HG02973 (cell line): ENCODE measurements at regions not wholly inside any gene's neighbourhood (a gene's known extent, or its start where the extent isn't known, plus 50 kb on each side); places are given as distances from the start of the nearest gene placed in this dataset.

Experiments used
- ATAC-seq: cut with Tn5 transposase; IDR thresholded peaks from one replicate; pipeline ENCODE4 v1.9.1; 2021; ENCODE audit warnings: moderate library complexity; ENCODE audit not compliant: unreplicated experiment

GRCh38 chr4:11271263-11271662 is 157.4 kb downstream of the HS3ST1 start:
- ATAC-seq: no peak

- no peak for ATAC-seq
Observed at GRCh38 chr4:11268149-11268548, 160.5 kb downstream of the HS3ST1 start.

GRCh38 chr4:11264841-11265240 is 163.9 kb downstream of the HS3ST1 start:
- ATAC-seq: no peak

- ATAC-seq: no peak
Observed at GRCh38 chr4:11264346-11264745, 164.3 kb downstream of the HS3ST1 start.

GRCh38 chr4:11263208-11263607 is 165.5 kb downstream of the HS3ST1 start:
- no peak for ATAC-seq

- no peak for ATAC-seq
Observed at GRCh38 chr4:11261066-11261850, 167.4 kb downstream of the HS3ST1 start.

- ATAC-seq: no peak
Observed at GRCh38 chr4:11259837-11260236, 168.9 kb downstream of the HS3ST1 start.

- ATAC-seq: no peak
Observed at GRCh38 chr4:11252149-11252548, 176.5 kb downstream of the HS3ST1 start.

- ATAC-seq: no peak
Observed at GRCh38 chr4:11250510-11250909, 178.2 kb downstream of the HS3ST1 start.

- no peak for ATAC-seq
Observed at GRCh38 chr4:11232015-11232414, 196.7 kb downstream of the HS3ST1 start.

GRCh38 chr4:11230866-11231265 is 197.8 kb downstream of the HS3ST1 start:
- ATAC-seq: no peak

GRCh38 chr4:11228530-11228929 is 200.2 kb downstream of the HS3ST1 start:
- ATAC-seq: no peak

GRCh38 chr4:11223311-11223710 is 205.4 kb downstream of the HS3ST1 start:
- no peak for ATAC-seq

GRCh38 chr4:11218692-11219091 is 210.0 kb downstream of the HS3ST1 start:
- ATAC-seq: no peak

GRCh38 chr4:11216520-11216919 is 212.2 kb downstream of the HS3ST1 start:
- ATAC-seq: no peak

- ATAC-seq: no peak
Observed at GRCh38 chr4:11214281-11214680, 214.4 kb downstream of the HS3ST1 start.

- ATAC-seq: no peak
Observed at GRCh38 chr4:11209826-11210225, 218.9 kb downstream of the HS3ST1 start.

- no peak for ATAC-seq
Observed at GRCh38 chr4:11201256-11201655, 227.4 kb downstream of the HS3ST1 start.

GRCh38 chr4:11198516-11199305 is 230.0 kb downstream of the HS3ST1 start:
- no peak for ATAC-seq

- ATAC-seq: no peak
Observed at GRCh38 chr4:11197631-11198341, 230.9 kb downstream of the HS3ST1 start.

GRCh38 chr4:11196927-11197522 is 231.7 kb downstream of the HS3ST1 start:
- no peak for ATAC-seq
